ENCODE measurements at regions not wholly inside any gene's neighbourhood (a gene's known extent, or its start where the extent isn't known, plus 50 kb on each side); places are given as distances from the start of the nearest gene placed in this dataset.

GRCh38 chr2:156736950-156737349 lies 300.8 kb downstream of the GPD2 start:
- no peak overlapping the region for H3K4me3 ChIP-seq (ENCODE audit: insufficient read depth, low read depth, low read length)
- H3K4me2 ChIP-seq (ENCODE audit: low read length) = no peak overlapping the region
- Mint-ChIP-seq H3K4me3 (ENCODE audit: unreplicated experiment) (no peak overlapping the region), H3K27me3 (ENCODE audit: low read depth, unreplicated experiment) (no peaks in the 10 kb centered on the region), H3K4me1 (ENCODE audit: low read depth, unreplicated experiment) (no peaks in the 10 kb centered on the region), H3K9me3 (ENCODE audit: unreplicated experiment) (peaks cover 1% of the 10 kb centered on the region), H3K27ac (ENCODE audit: unreplicated experiment) (no peak overlapping the region), H3K36me3 (ENCODE audit: low read depth, unreplicated experiment) (no peaks in the 10 kb centered on the region)
- H2AFZ ChIP-seq (ENCODE audit: low read depth, low read length) = no peak overlapping the region
- H3K9ac ChIP-seq (ENCODE audit: low read length) = no peak overlapping the region
- no peaks in the 10 kb centered on the region for H4K20me1 ChIP-seq (ENCODE audit: insufficient read depth, low read length)
- TF ChIP-seq CTCF (IDR thresholded peaks at IDR 0.05; ENCODE audit: insufficient read depth, low read depth, low read length) (no peak), EZH2 (IDR thresholded peaks at IDR 0.05; ENCODE audit: insufficient read depth, low read length) (no peak)
- H3K27ac ChIP-seq (ENCODE audit: low read depth, low read length) = no peak overlapping the region
- no peaks in the 10 kb centered on the region for H3K79me2 ChIP-seq (ENCODE audit: insufficient read depth, low read length)
- H3K4me1 ChIP-seq (ENCODE audit: insufficient read depth, low read length) = no peaks in the 10 kb centered on the region
- FAIRE-seq (no peak), DNase-seq (ENCODE audit: low read depth) (no peak)
- no peaks in the 10 kb centered on the region for H3K36me3 ChIP-seq (ENCODE audit: insufficient read depth, low read length)
- H3K27me3 ChIP-seq (ENCODE audit: insufficient read depth, low read length) = no peaks in the 10 kb centered on the region
- H3K9me3 ChIP-seq (ENCODE audit: insufficient read depth, low read depth, low read length) = no peaks in the 10 kb centered on the region

DNA sequence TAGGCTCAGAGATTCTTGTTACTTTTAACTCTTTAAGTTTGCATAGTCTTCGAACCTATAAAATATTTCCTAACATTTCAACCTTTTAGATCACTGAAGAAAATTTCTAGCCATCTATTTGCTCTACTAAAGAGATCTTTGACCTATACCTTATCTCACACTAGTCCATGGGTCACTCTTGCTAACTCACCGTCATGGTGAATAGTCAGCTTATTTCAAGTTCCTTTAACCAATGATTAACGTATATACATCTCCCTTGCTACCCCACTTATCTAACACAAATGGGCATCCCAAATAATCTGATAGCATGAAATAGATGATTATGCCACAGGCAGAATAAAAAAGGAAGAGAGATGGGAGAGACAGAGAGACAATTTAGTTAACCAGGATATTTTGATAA lies 303.1 kb downstream of the GPD2 start:
- no peaks in the 10 kb centered on the region for H3K27me3 ChIP-seq (ENCODE audit: insufficient read depth, low read length)
- no peak overlapping the region for H3K9ac ChIP-seq (ENCODE audit: low read length)
- H3K79me2 ChIP-seq (ENCODE audit: insufficient read depth, low read length) = no peaks in the 10 kb centered on the region
- H3K4me2 ChIP-seq (ENCODE audit: low read length) = no peak overlapping the region
- Mint-ChIP-seq H3K27me3 (ENCODE audit: low read depth, unreplicated experiment) (no peaks in the 10 kb centered on the region), H3K4me1 (ENCODE audit: low read depth, unreplicated experiment) (no peaks in the 10 kb centered on the region), H3K36me3 (ENCODE audit: low read depth, unreplicated experiment) (no peaks in the 10 kb centered on the region), H3K4me3 (ENCODE audit: unreplicated experiment) (no peak overlapping the region), H3K9me3 (ENCODE audit: unreplicated experiment) (peaks cover 1% of the 10 kb centered on the region), H3K27ac (ENCODE audit: unreplicated experiment) (no peak overlapping the region)
- no peaks in the 10 kb centered on the region for H3K36me3 ChIP-seq (ENCODE audit: insufficient read depth, low read length)
- H3K4me3 ChIP-seq (ENCODE audit: insufficient read depth, low read depth, low read length) = no peak overlapping the region
- TF ChIP-seq CTCF (IDR thresholded peaks at IDR 0.05; ENCODE audit: insufficient read depth, low read depth, low read length) (no peak), EZH2 (IDR thresholded peaks at IDR 0.05; ENCODE audit: insufficient read depth, low read length) (no peak)
- FAIRE-seq (no peak), DNase-seq (ENCODE audit: low read depth) (no peak)
- no peaks in the 10 kb centered on the region for H3K4me1 ChIP-seq (ENCODE audit: insufficient read depth, low read length)
- H4K20me1 ChIP-seq (ENCODE audit: insufficient read depth, low read length) = no peaks in the 10 kb centered on the region
- no peaks in the 10 kb centered on the region for H3K9me3 ChIP-seq (ENCODE audit: insufficient read depth, low read depth, low read length)
- no peak overlapping the region for H2AFZ ChIP-seq (ENCODE audit: low read depth, low read length)
- no peak overlapping the region for H3K27ac ChIP-seq (ENCODE audit: low read depth, low read length)

GRCh38 chr2:156745619-156746018 lies 309.4 kb downstream of the GPD2 start:
- H3K9ac ChIP-seq (ENCODE audit: low read length) = no peak overlapping the region
- TF ChIP-seq CTCF (IDR thresholded peaks at IDR 0.05; ENCODE audit: insufficient read depth, low read depth, low read length) = no peak
- TF ChIP-seq EZH2 (IDR thresholded peaks at IDR 0.05; ENCODE audit: insufficient read depth, low read length) = no peak
- no peaks in the 10 kb centered on the region for H4K20me1 ChIP-seq (ENCODE audit: insufficient read depth, low read length)
- no peak for DNase-seq (ENCODE audit: low read depth)
- H3K36me3 ChIP-seq (ENCODE audit: insufficient read depth, low read length) = no peaks in the 10 kb centered on the region
- H3K27ac ChIP-seq (ENCODE audit: low read depth, low read length) = no peak overlapping the region
- Mint-ChIP-seq H3K27ac (ENCODE audit: unreplicated experiment) (no peak overlapping the region), H3K4me1 (ENCODE audit: low read depth, unreplicated experiment) (no peaks in the 10 kb centered on the region), H3K36me3 (ENCODE audit: low read depth, unreplicated experiment) (no peaks in the 10 kb centered on the region), H3K4me3 (ENCODE audit: unreplicated experiment) (no peak overlapping the region), H3K9me3 (ENCODE audit: unreplicated experiment) (no peaks in the 10 kb centered on the region), H3K27me3 (ENCODE audit: low read depth, unreplicated experiment) (no peaks in the 10 kb centered on the region)
- no peaks in the 10 kb centered on the region for H3K4me1 ChIP-seq (ENCODE audit: insufficient read depth, low read length)
- H3K27me3 ChIP-seq (ENCODE audit: insufficient read depth, low read length) = no peaks in the 10 kb centered on the region
- H3K79me2 ChIP-seq (ENCODE audit: insufficient read depth, low read length) = no peaks in the 10 kb centered on the region
- no peaks in the 10 kb centered on the region for H3K9me3 ChIP-seq (ENCODE audit: insufficient read depth, low read depth, low read length)
- H3K4me2 ChIP-seq (ENCODE audit: low read length) = no peak overlapping the region
- H3K4me3 ChIP-seq (ENCODE audit: insufficient read depth, low read depth, low read length) = no peak overlapping the region
- FAIRE-seq = no peak
- no peak overlapping the region for H2AFZ ChIP-seq (ENCODE audit: low read depth, low read length)

Data from astrocyte (in vitro differentiated cells and primary cell).